ENCODE measurements at regions not wholly inside any gene's neighbourhood (a gene's known extent, or its start where the extent isn't known, plus 50 kb on each side); places are given as distances from the start of the nearest gene placed in this dataset.

- no CpG with 5 or more reads among the region's 2 CpGs for WGBS, 2 experiments (ENCODE audit: extremely low coverage in 2 of 2, insufficient read length in 1 of 2)
- CTCF ChIA-PET, result no interaction called here
These were observed 1009.9 kb downstream of the AGBL1 start for GRCh38 chr15:87089551-87089950.

More at GRCh38 chr15:87089551-87089950, 1009.9 kb downstream of the AGBL1 start:
- H3K4me2 ChIP-seq (ENCODE audit: low read depth, low read length), result no peak overlapping the region
- no peak overlapping the region for H2AFZ ChIP-seq (replicated peaks; ENCODE audit: low read length, poor library complexity)
- H2AK5ac ChIP-seq (ENCODE audit: low read depth, low read length), result no peak overlapping the region
- H4K8ac ChIP-seq (ENCODE audit: low read depth in 2 of 2, low read length in 2 of 2), result no peak overlapping the region
- no peak overlapping the region for H3K56ac ChIP-seq (ENCODE audit: extremely low read depth, insufficient read depth, low read length)
- no peak overlapping the region for H3K14ac ChIP-seq (replicated peaks; ENCODE audit: low read depth, low read length)
- no peak overlapping the region for H4K5ac ChIP-seq (ENCODE audit: low read depth, low read length)
- H3K79me1 ChIP-seq (ENCODE audit: low read depth in 1 of 2, low read length in 2 of 2), result no peaks in the 10 kb centered on the region
- in situ Hi-C loops (cut with MboI; ENCODE audit: low sequenced_read_pairs) (no loop called here), dilution Hi-C loops (cut with HindIII; ENCODE audit: low sequenced_read_pairs, unreplicated experiment) (no loop called here), intact Hi-C loops (cut with micrococcal nuclease) (no loop called here)
- no peak overlapping the region for H2BK15ac ChIP-seq (ENCODE audit: low read depth, low read length)
- H3K23ac ChIP-seq (ENCODE audit: low read depth, low read length), result no peak overlapping the region
- no peaks in the 10 kb centered on the region for H4K20me1 ChIP-seq (ENCODE audit: insufficient read depth, low read length)
- H3K9me1 ChIP-seq (ENCODE audit: insufficient read depth, low read length), result no peaks in the 10 kb centered on the region
- H2BK5ac ChIP-seq (ENCODE audit: low read depth, low read length, poor library complexity, severe bottlenecking), result no peak overlapping the region
- no peak overlapping the region for H2BK120ac ChIP-seq (ENCODE audit: low read depth, low read length)
- no peak overlapping the region for H3K4me3 ChIP-seq (ENCODE audit: insufficient read depth, low read depth, low read length)
- no peak for TF ChIP-seq RFX5 (IDR thresholded peaks at IDR 0.05; ENCODE audit: low read depth, low read length)
- TF ChIP-seq RCOR1 (IDR thresholded peaks at IDR 0.05; ENCODE audit: insufficient replicate concordance, low read length), result no peak
- TF ChIP-seq NFE2L2 (IDR thresholded peaks at IDR 0.05; ENCODE audit: low read depth, low read length), result no peak
- TF ChIP-seq CTCF (conservative IDR thresholded peaks at IDR 0.05; ENCODE audit: low read depth, low read length), result no peak
- no peak for TF ChIP-seq BHLHE40 (IDR thresholded peaks at IDR 0.05; ENCODE audit: low read depth, low read length)
- TF ChIP-seq ELK1 (IDR thresholded peaks at IDR 0.05; ENCODE audit: borderline replicate concordance, low read depth, low read length), result no peak
- no peak for TF ChIP-seq MAFK (IDR thresholded peaks at IDR 0.05; ENCODE audit: low read depth, low read length)
- no peak for TF ChIP-seq FOS (IDR thresholded peaks at IDR 0.05; ENCODE audit: low read depth, low read length)
- no peak for TF ChIP-seq USF2 (IDR thresholded peaks at IDR 0.05; ENCODE audit: low read depth, low read length)
- no peak for TF ChIP-seq RAD21 (IDR thresholded peaks at IDR 0.05; ENCODE audit: low read length)
- no peak for TF ChIP-seq POLR2A (IDR thresholded peaks at IDR 0.05; ENCODE audit: low read depth, low read length)
- TF ChIP-seq CEBPB (IDR thresholded peaks at IDR 0.05; ENCODE audit: low read depth, low read length), result no peak
- TF ChIP-seq MAZ (IDR thresholded peaks at IDR 0.05; ENCODE audit: borderline replicate concordance, low read depth, low read length), result no peak
- no peak for TF ChIP-seq MXI1 (IDR thresholded peaks at IDR 0.05; ENCODE audit: borderline replicate concordance, low read depth, low read length)
- no peak for TF ChIP-seq SMC3 (IDR thresholded peaks at IDR 0.05; ENCODE audit: low read depth, low read length)
- ATAC-seq (ENCODE audit: low read depth) (no peak), DNase-seq (no peak)
- H3K9me3 ChIP-seq (ENCODE audit: control insufficient read depth, insufficient read depth, low read length), result peaks cover 17% of the 10 kb centered on the region
- no peak overlapping the region for H4K91ac ChIP-seq (ENCODE audit: insufficient read depth, low read depth, low read length)
- no TSS peak for BruUV-seq (replicated peaks)
- H3K9ac ChIP-seq (ENCODE audit: low read depth, low read length), result no peak overlapping the region
- POLR2A ChIA-PET (ENCODE audit: unreplicated experiment), result no interaction called here
- H3K18ac ChIP-seq (ENCODE audit: low read depth, low read length), result no peak overlapping the region
- H3K4me1 ChIP-seq (ENCODE audit: control insufficient read depth, insufficient read depth, low read length), result no peaks in the 10 kb centered on the region
- H3K27me3 ChIP-seq (ENCODE audit: control insufficient read depth, insufficient read depth, low read length), result no peaks in the 10 kb centered on the region
- H2AK9ac ChIP-seq (replicated peaks; ENCODE audit: low read depth, low read length, poor library complexity), result no peak overlapping the region
- H3K27ac ChIP-seq (ENCODE audit: insufficient read depth, low read length), result no peak overlapping the region
- H3K36me3 ChIP-seq (ENCODE audit: control insufficient read depth, insufficient read depth, low read length), result no peaks in the 10 kb centered on the region
- no peak overlapping the region for H2BK20ac ChIP-seq (ENCODE audit: low read depth, low read length)
- no peak overlapping the region for H3K4ac ChIP-seq (ENCODE audit: low read depth, low read length)
